ENCODE measurements at regions not wholly inside any gene's neighbourhood (a gene's known extent, or its start where the extent isn't known, plus 50 kb on each side); places are given as distances from the start of the nearest gene placed in this dataset.

DNA sequence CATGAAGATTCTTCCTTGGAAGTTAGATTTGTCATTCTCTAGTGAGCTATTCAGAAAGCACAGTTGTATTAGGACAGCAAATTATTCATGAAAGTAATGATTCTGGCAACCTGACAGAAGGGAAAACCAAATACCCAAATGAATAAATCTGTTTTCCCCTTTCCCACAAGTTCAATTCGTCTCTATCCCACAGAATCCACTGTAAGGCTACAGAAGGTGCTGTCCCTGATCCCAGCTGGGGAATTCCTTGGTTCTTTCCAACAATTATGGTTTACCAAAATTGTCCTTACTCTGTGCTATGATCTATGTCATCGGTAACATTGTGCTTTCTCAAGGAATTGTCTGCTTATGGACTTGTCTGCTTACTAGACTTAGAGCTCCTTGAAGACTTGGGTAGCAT lies 104.2 kb downstream of the FASLG start:
- Mint-ChIP-seq H3K4me3 (no peak overlapping the region), H3K9me3 (peaks cover 7% of the 10 kb centered on the region), H3K4me1 (peaks cover 20% of the 10 kb centered on the region), H3K27ac (ENCODE audit: unreplicated experiment) (no peak overlapping the region), H3K36me3 (ENCODE audit: low read depth) (no peaks in the 10 kb centered on the region), H3K27me3 (ENCODE audit: low read depth) (no peaks in the 10 kb centered on the region)
- no peak for TF ChIP-seq CTCF (conservative IDR thresholded peaks at IDR 0.05)
- DNase-seq (ENCODE audit: low read depth, low spot score), result no peak

DNA sequence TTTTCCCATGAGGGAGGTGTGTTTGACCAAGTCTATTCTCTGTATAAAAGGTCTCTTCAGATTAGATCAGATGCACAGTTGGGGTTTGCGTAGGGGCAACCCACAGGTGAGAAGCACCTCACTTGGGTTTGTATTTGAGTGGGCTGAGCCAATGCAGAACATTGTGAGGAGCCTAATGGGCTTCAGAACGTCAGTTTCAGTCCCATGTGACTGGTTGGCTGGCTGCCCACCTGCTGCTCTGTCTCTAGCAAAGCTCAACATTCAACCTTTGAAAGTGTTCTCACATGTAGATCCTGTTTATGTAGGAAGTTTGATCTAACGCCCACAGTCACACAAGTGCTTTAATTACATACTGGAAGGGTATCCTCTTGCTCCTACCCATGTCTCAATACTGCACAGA lies 105.5 kb downstream of the FASLG start:
- no peak for DNase-seq (ENCODE audit: low read depth, low spot score)
- H3K27ac Mint-ChIP-seq (ENCODE audit: unreplicated experiment), result no peak overlapping the region
- H3K36me3 Mint-ChIP-seq (ENCODE audit: low read depth), result no peaks in the 10 kb centered on the region
- peaks cover 7% of the 10 kb centered on the region for H3K9me3 Mint-ChIP-seq
- H3K4me3 Mint-ChIP-seq, result no peak overlapping the region
- H3K27me3 Mint-ChIP-seq (ENCODE audit: low read depth), result no peaks in the 10 kb centered on the region
- TF ChIP-seq CTCF (conservative IDR thresholded peaks at IDR 0.05), result no peak
- H3K4me1 Mint-ChIP-seq, result peaks cover 20% of the 10 kb centered on the region

- Mint-ChIP-seq H3K4me3 (no peak overlapping the region), H3K36me3 (ENCODE audit: low read depth) (no peaks in the 10 kb centered on the region), H3K9me3 (peaks cover 7% of the 10 kb centered on the region), H3K4me1 (peaks cover 3% of the 10 kb centered on the region), H3K27me3 (ENCODE audit: low read depth) (no peaks in the 10 kb centered on the region), H3K27ac (ENCODE audit: unreplicated experiment) (no peak overlapping the region)
- no peak for DNase-seq (ENCODE audit: low read depth, low spot score)
- TF ChIP-seq CTCF (conservative IDR thresholded peaks at IDR 0.05), result no peak
Measured at GRCh38 chr1:172766462-172766861, 107.6 kb downstream of the FASLG start.

- Mint-ChIP-seq H3K4me3 (no peak overlapping the region), H3K36me3 (ENCODE audit: low read depth) (no peaks in the 10 kb centered on the region), H3K27ac (ENCODE audit: unreplicated experiment) (no peak overlapping the region), H3K4me1 (no peaks in the 10 kb centered on the region), H3K27me3 (ENCODE audit: low read depth) (no peaks in the 10 kb centered on the region), H3K9me3 (peaks cover 3% of the 10 kb centered on the region)
- TF ChIP-seq CTCF (conservative IDR thresholded peaks at IDR 0.05), result no peak
- no peak for DNase-seq (ENCODE audit: low read depth, low spot score)
Measured at GRCh38 chr1:172770071-172770470, 111.2 kb downstream of the FASLG start.

DNA sequence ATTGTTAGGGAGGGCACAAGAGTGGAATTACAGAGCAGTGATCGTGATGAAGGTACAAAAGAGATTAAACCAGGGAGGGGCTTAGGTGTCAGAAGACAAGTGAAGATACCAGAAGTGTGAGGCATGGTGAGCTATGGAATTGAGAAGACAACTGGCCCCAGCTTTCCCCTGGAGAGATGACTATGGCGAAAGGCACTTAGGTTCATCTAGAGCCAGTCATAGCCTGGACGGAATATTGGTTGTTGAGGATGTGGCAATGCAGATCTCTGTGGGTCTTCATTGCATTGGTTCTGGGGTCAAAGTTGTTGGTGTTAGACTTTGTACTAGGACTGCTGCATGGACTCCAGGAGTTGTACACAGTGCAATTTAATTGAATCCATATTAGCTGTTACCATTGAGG lies 115.7 kb downstream of the FASLG start:
- Mint-ChIP-seq H3K27ac (ENCODE audit: unreplicated experiment) (no peak overlapping the region), H3K36me3 (ENCODE audit: low read depth) (no peaks in the 10 kb centered on the region), H3K4me1 (no peaks in the 10 kb centered on the region), H3K4me3 (no peak overlapping the region), H3K27me3 (ENCODE audit: low read depth) (no peaks in the 10 kb centered on the region), H3K9me3 (peaks cover 3% of the 10 kb centered on the region)
- no peak for TF ChIP-seq CTCF (conservative IDR thresholded peaks at IDR 0.05)
- no peak for DNase-seq (ENCODE audit: low read depth, low spot score)

DNA sequence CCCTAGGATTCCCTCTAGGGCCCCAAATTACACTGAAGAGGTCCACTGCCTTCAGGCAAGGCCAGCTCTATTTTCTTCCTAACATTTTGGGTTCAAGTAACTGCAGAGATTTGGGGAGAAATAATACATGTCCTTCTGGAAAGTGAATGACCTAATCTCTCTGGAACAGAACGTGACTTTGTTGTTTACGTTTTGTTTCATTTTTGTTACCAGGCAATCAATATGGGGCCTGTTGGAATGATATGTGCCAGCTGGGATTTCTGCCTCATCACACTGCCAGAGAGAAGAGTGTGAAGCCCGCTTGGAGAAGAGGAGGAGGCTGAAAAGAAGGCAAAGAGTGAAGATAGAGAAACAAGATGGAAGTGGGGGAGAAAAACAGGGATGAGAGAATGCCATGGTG lies 116.7 kb downstream of the FASLG start:
- no peak for TF ChIP-seq CTCF (conservative IDR thresholded peaks at IDR 0.05)
- no peak overlapping the region for H3K27ac Mint-ChIP-seq (ENCODE audit: unreplicated experiment)
- H3K9me3 Mint-ChIP-seq, result peaks cover 3% of the 10 kb centered on the region
- no peaks in the 10 kb centered on the region for H3K4me1 Mint-ChIP-seq
- DNase-seq (ENCODE audit: low read depth, low spot score), result no peak
- H3K4me3 Mint-ChIP-seq, result no peak overlapping the region
- no peaks in the 10 kb centered on the region for H3K36me3 Mint-ChIP-seq (ENCODE audit: low read depth)
- H3K27me3 Mint-ChIP-seq (ENCODE audit: low read depth), result no peaks in the 10 kb centered on the region

All from neural crest cell (in vitro differentiated cells).